K562 (cell line): ENCODE measurements at regions not wholly inside any gene's neighbourhood (a gene's known extent, or its start where the extent isn't known, plus 50 kb on each side); places are given as distances from the start of the nearest gene placed in this dataset.
A peak's percentile ranks its signal among the peaks of the same experiment; 100 is the strongest.

Experiments
- ATAC-seq: fragments of 200-7000 bp; cut with Tn5 transposase; 3 replicates; pipeline ENCODE4 v1.9.1; 2020; ENCODE audit warnings: moderate library complexity
- BruUV-seq: library from RNA; stranded (reverse); fragments of 400-500 nt; replicated peaks from 2 replicates; lab custom pipeline; 2021; lab: Mats Ljungman, UMichigan
- CTCF ChIA-PET: fragments of 300-600 bp; formaldehyde crosslinking; extraction: SDS; loops from one replicate; lab custom pipeline; 2021; ENCODE audit warnings: low intra/inter-chr PET ratio; lab: Yijun Ruan, JAX
- POLR2A ChIA-PET: fragments of 300-600, 350-650 bp; sonication (Branson Sonifier 250); formaldehyde crosslinking; extraction: SDS; loops from one replicate; lab custom pipeline; 2021; ENCODE audit warnings: antibody characterized with exemption, inconsistent platforms; lab: Yijun Ruan, JAX
- DNase-seq, 4 experiments: peaks; one replicate each; pipeline versions ENCODE4 v3.0.0 to v3.0.0-alpha.2; 2011 to 2018; ENCODE audit warnings: low spot score in 3 of 4, mixed read lengths in 3 of 4; ENCODE audit errors: extremely low read depth in 1 of 4
- FAIRE-seq: peaks from 2 replicates; lab custom pipeline; 2011; peaks lifted over from hg19 to GRCh38; lab: Jason Lieb, UNC
- H2AFZ ChIP-seq: 2 replicates; pipeline ENCODE4 v1.6.0; 2011; ENCODE audit warnings: low read depth, low read length, control low read depth, inconsistent platforms
- H3K27ac ChIP-seq: fragments of 200-600 bp; 3 replicates; pipeline ENCODE4 v1.8.0; 2011; ENCODE audit warnings: low read depth, mild to moderate bottlenecking, control low read depth, inconsistent platforms, low read length, moderate library complexity, mixed read lengths; ENCODE audit errors: extremely low read depth
- H3K27me3 ChIP-seq, 2 experiments: fragments of 300-600 bp in 1 of 2; 2 replicates in 1 of 2; 3 replicates in 1 of 2; pipeline versions ENCODE4 v1.6.0 to v1.8.0; 2011; ENCODE audit warnings: inconsistent platforms in 2 of 2, low read length in 2 of 2, mild to moderate bottlenecking in 1 of 2, mixed read lengths in 1 of 2, moderate library complexity in 1 of 2; ENCODE audit not compliant: control insufficient read depth in 2 of 2, insufficient read depth in 2 of 2
- H3K36me3 ChIP-seq: fragments of 300-600 bp; 3 replicates; pipeline ENCODE4 v1.8.0; 2011; ENCODE audit warnings: mild to moderate bottlenecking, low read length, inconsistent platforms; ENCODE audit not compliant: control insufficient read depth, insufficient read depth
- H3K4me1 ChIP-seq, 2 experiments: fragments of 200-600 bp in 1 of 2; replicated peaks in 1 of 2; 2 replicates in 1 of 2; 3 replicates in 1 of 2; pipeline versions ENCODE4 v1.5.1 to v1.8.0; 2011; ENCODE audit warnings: inconsistent platforms in 2 of 2, low read length in 2 of 2, mild to moderate bottlenecking in 1 of 2, mixed read lengths in 1 of 2, moderate library complexity in 1 of 2; ENCODE audit not compliant: control insufficient read depth in 2 of 2, insufficient read depth in 2 of 2
- H3K4me2 ChIP-seq: 2 replicates; pipeline ENCODE4 v1.6.1; 2011; ENCODE audit warnings: low read length, control low read depth, inconsistent platforms, mixed read lengths; ENCODE audit not compliant: insufficient read depth
- H3K4me3 ChIP-seq: fragments of 200-600 bp; sonication (generic), shearing (Covaris generic); 2 replicates; pipeline ENCODE4 v1.5.1; 2016; ENCODE audit warnings: control low read depth, inconsistent platforms
- H3K79me2 ChIP-seq: fragments of 200-600 bp; 3 replicates; pipeline ENCODE4 v1.8.0; 2011; ENCODE audit warnings: low read length, inconsistent platforms; ENCODE audit not compliant: control insufficient read depth, insufficient read depth
- H3K9ac ChIP-seq, 2 experiments: 2 replicates each; pipeline versions ENCODE4 v1.6.0 to v1.6.1; 2011; ENCODE audit warnings: low read depth in 2 of 2, low read length in 2 of 2, control low read depth in 1 of 2, inconsistent platforms in 1 of 2, mild to moderate bottlenecking in 1 of 2, mixed read lengths in 1 of 2; ENCODE audit not compliant: insufficient read depth in 1 of 2
- H3K9me1 ChIP-seq: one replicate; pipeline ENCODE4 v1.6.0; 2011; ENCODE audit warnings: inconsistent platforms, mild to moderate bottlenecking, low read length, moderate library complexity; ENCODE audit not compliant: control insufficient read depth, insufficient read depth
- H3K9me3 ChIP-seq: replicated peaks from 2 replicates; pipeline ENCODE4 v1.5.1; 2011; ENCODE audit warnings: low read depth, low read length, inconsistent platforms; ENCODE audit not compliant: control insufficient read depth, insufficient read depth
- H4K20me1 ChIP-seq: replicated peaks from 2 replicates; pipeline ENCODE4 v1.6.1; 2011; ENCODE audit warnings: low read length, inconsistent platforms, mixed read lengths; ENCODE audit not compliant: control insufficient read depth, insufficient read depth
- ARID1B ChIP-seq: fragments of 450-650 bp; IDR thresholded peaks from 2 replicates; pipeline ENCODE4 v1.6.1; 2016; ENCODE audit warnings: antibody characterized with exemption, mild to moderate bottlenecking, inconsistent platforms
- CBFA2T3 ChIP-seq: fragments of 450-650 bp; IDR thresholded peaks from 2 replicates; pipeline ENCODE4 v1.6.1; 2017
- ESRRA ChIP-seq: fragments of 450-650 bp; IDR thresholded peaks from 2 replicates; pipeline ENCODE4 v1.6.1; 2014; ENCODE audit warnings: low read depth, mild to moderate bottlenecking, moderate library complexity, borderline replicate concordance
- FOSL1 ChIP-seq: fragments of 200-800 bp; sonication (Bioruptor generic); conservative IDR thresholded peaks from 2 replicates; pipeline ENCODE4 v1.6.1; 2016; ENCODE audit warnings: missing genetic modification characterization, missing compliant biosample characterization
- JUND ChIP-seq, 2 experiments: IDR thresholded peaks; 2 replicates in 1 of 2; 3 replicates in 1 of 2; pipeline ENCODE4 v1.6.1; 2011; ENCODE audit warnings: borderline replicate concordance in 2 of 2, low read depth in 2 of 2, low read length in 2 of 2, improper control_type of control experiment in 1 of 2, missing biosample characterization in 1 of 2, missing genetic modification characterization in 1 of 2, missing genetic modification reagents in 1 of 2
- SOX6 ChIP-seq: fragments of 450-650 bp; IDR thresholded peaks from 2 replicates; pipeline ENCODE4 v1.6.1; 2014; ENCODE audit warnings: mild to moderate bottlenecking
- TCF3 ChIP-seq: sonication (generic); formaldehyde crosslinking; IDR thresholded peaks from 2 replicates; pipeline ENCODE4 v1.4.0; 2020; ENCODE audit warnings: mild to moderate bottlenecking, missing genetic modification reagents
- ZBTB8A ChIP-seq: fragments of 450-650 bp; IDR thresholded peaks from 2 replicates; pipeline ENCODE4 v1.6.1; 2018; ENCODE audit warnings: mild to moderate bottlenecking, moderate library complexity; ENCODE audit not compliant: partially characterized antibody
- ZNF75A ChIP-seq: fragments of 450-650 bp; formaldehyde crosslinking; IDR thresholded peaks from 2 replicates; pipeline ENCODE4 v1.4.0; 2020; ENCODE audit warnings: mild to moderate bottlenecking
- ZNF766 ChIP-seq: fragments of 200-800 bp; sonication (Bioruptor generic); conservative IDR thresholded peaks from 2 replicates; pipeline ENCODE4 v1.6.1; 2016; ENCODE audit warnings: missing genetic modification characterization, missing compliant biosample characterization
- WGBS: fragments of 100-300 bp; shearing (Covaris generic); methylation state at CpG from one replicate; pipeline ENCODE4 v1.1.6; 2016; ENCODE audit warnings: low coverage, mixed read lengths; ENCODE audit not compliant: insufficient coverage; ENCODE audit errors: missing lambda C conversion rate; 5-methylcytosine and 5-hydroxymethylcytosine counted together
- in situ Hi-C: fragments of 300-500 bp; cut with MboI; formaldehyde crosslinking; loops from 4 replicates; pipeline ENCODE4 v1.15.0; 2018; ENCODE audit warnings: inconsistent platforms, mixed read lengths
- intact Hi-C: fragments of 100-400 bp; cut with micrococcal nuclease; formaldehyde crosslinking; loops from 2 replicates; pipeline ENCODE4 v1.14.2; 2022
- TF ChIP-seq, protein P1 (sequence below), 2 experiments: fragments of 450-650 bp in 1 of 2; sonication (generic) in 1 of 2; formaldehyde crosslinking in 1 of 2; IDR thresholded peaks in 1 of 2; conservative IDR thresholded peaks in 1 of 2; 2 replicates each; pipeline versions ENCODE4 v1.6.1 to v1.8.1; 2016 to 2023; ENCODE audit warnings: mild to moderate bottlenecking in 2 of 2, moderate library complexity in 2 of 2, inconsistent platforms in 1 of 2, missing genetic modification reagents in 1 of 2
- TF ChIP-seq, protein P2 (sequence below): fragments of 450-650 bp; formaldehyde crosslinking; conservative IDR thresholded peaks from 2 replicates; pipeline ENCODE4 v1.4.0; 2022; ENCODE audit warnings: mild to moderate bottlenecking, missing genetic modification characterization

DNA sequence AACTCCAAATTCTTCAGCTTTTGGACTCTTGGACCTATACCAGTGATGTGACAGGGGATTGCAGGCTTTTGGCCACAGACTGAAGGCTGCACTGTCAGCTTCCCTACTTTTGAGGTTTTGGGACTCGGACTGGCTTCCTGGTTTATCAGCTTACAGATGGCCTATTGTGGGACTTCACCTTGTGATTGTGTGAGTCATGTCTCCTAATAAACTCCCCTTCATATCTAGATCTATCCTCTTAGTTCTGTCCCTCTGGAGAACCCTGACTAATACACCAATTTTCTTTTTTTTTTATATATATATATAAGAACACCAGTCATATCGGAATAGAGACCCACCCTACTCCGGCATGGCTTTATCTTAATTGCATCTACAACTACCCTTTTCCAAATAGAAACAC lies 166.8 kb downstream of the ETV1 start:
- H3K36me3 ChIP-seq: no peaks in the 10 kb centered on the region
- no peak overlapping the region for H3K4me3 ChIP-seq
- H3K9ac ChIP-seq: no peak overlapping the region
- BruUV-seq: no TSS peak
- no peak overlapping the region for H3K4me2 ChIP-seq
- WGBS: 0% methylated on average over 3 of the region's 3 CpGs
- in situ Hi-C loops: no loop called here
- ATAC-seq (no peak), DNase-seq (peak in 1 of 4 experiments; percentile 15), FAIRE-seq (no peak)
- CTCF ChIA-PET: no interaction called here
- POLR2A ChIA-PET: no interaction called here
- no peaks in the 10 kb centered on the region for H4K20me1 ChIP-seq
- H3K27ac ChIP-seq: no peak overlapping the region
- intact Hi-C loops: no loop called here
- no peak overlapping the region for H2AFZ ChIP-seq
- no peaks in the 10 kb centered on the region for H3K9me3 ChIP-seq
- TF ChIP-seq, protein P1, sequence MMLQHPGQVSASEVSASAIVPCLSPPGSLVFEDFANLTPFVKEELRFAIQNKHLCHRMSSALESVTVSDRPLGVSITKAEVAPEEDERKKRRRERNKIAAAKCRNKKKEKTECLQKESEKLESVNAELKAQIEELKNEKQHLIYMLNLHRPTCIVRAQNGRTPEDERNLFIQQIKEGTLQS (IDR thresholded peaks at IDR 0.05): peak; percentile 20; the same call in 1 of the 2 replicates
- TF ChIP-seq, protein P1 (CRISPR knock-in tag; conservative IDR thresholded peaks at IDR 0.05): no peak
- peak; percentile 90 for TF ChIP-seq FOSL1
- TF ChIP-seq ESRRA: no peak
- TF ChIP-seq ZBTB8A: no peak
- peak; percentile 19; the same call in 1 of the 2 replicates for TF ChIP-seq TCF3 (CRISPR knock-in tag)
- TF ChIP-seq JUND (IDR thresholded peaks at IDR 0.05; ENCODE audit: borderline replicate concordance, low read depth, low read length): peak; percentile 48; the same call in 1 of the 2 replicates
- peak; percentile 18; the same call in 1 of the 3 replicates for TF ChIP-seq JUND (tag; IDR thresholded peaks at IDR 0.05; ENCODE audit: borderline replicate concordance, low read depth, low read length)
- TF ChIP-seq ARID1B: peak; percentile 22; the same call in 1 of the 2 replicates
- peak; percentile 39; the same call in 1 of the 2 replicates for TF ChIP-seq SOX6
- TF ChIP-seq, protein P2, sequence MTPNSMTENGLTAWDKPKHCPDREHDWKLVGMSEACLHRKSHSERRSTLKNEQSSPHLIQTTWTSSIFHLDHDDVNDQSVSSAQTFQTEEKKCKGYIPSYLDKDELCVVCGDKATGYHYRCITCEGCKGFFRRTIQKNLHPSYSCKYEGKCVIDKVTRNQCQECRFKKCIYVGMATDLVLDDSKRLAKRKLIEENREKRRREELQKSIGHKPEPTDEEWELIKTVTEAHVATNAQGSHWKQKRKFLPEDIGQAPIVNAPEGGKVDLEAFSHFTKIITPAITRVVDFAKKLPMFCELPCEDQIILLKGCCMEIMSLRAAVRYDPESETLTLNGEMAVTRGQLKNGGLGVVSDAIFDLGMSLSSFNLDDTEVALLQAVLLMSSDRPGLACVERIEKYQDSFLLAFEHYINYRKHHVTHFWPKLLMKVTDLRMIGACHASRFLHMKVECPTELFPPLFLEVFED (CRISPR knock-in tag): no peak
- 0 out of 2 replicates have a peak, but pooled peaks have one; percentile 41 for TF ChIP-seq ZNF766 (CRISPR knock-in tag)
- TF ChIP-seq ZNF75A (CRISPR knock-in tag): no peak
- TF ChIP-seq CBFA2T3: 0 out of 2 replicates have a peak, but pooled peaks have one; percentile 13
- no peaks in the 10 kb centered on the region for H3K27me3 ChIP-seq
- H3K4me1 ChIP-seq: no peaks in the 10 kb centered on the region
- no peaks in the 10 kb centered on the region for H3K9me1 ChIP-seq
- no peaks in the 10 kb centered on the region for H3K79me2 ChIP-seq
